Stomach smooth muscle (tissue), 2 donors: ENCODE measurements at regions not wholly inside any gene's neighbourhood (a gene's known extent, or its start where the extent isn't known, plus 50 kb on each side); places are given as distances from the start of the nearest gene placed in this dataset.

Experiments
- H3K27ac ChIP-seq: one replicate; pipeline ENCODE4 v1.7.0; 2013; ENCODE audit warnings: mild to moderate bottlenecking, low read length, inconsistent platforms
- H3K27me3 ChIP-seq, 2 donors: one replicate each; pipeline ENCODE4 v1.7.0; 2013; ENCODE audit warnings: low read length in 2 of 2; ENCODE audit not compliant: insufficient read depth in 2 of 2, control insufficient read depth in 1 of 2
- H3K36me3 ChIP-seq, 2 donors: one replicate each; pipeline ENCODE4 v1.7.0; 2013; ENCODE audit warnings: low read length in 2 of 2; ENCODE audit not compliant: control insufficient read depth in 2 of 2, insufficient read depth in 2 of 2
- H3K4me1 ChIP-seq: one replicate; pipeline ENCODE4 v1.7.0; 2013; ENCODE audit warnings: low read length; ENCODE audit not compliant: control insufficient read depth, insufficient read depth
- H3K4me3 ChIP-seq, 2 donors: one replicate each; pipeline ENCODE4 v1.7.0; 2013; ENCODE audit warnings: low read length in 2 of 2
- H3K9ac ChIP-seq, 2 donors: one replicate each; pipeline ENCODE4 v1.7.0; 2013; ENCODE audit warnings: low read length in 2 of 2, mild to moderate bottlenecking in 1 of 2
- H3K9me3 ChIP-seq, 2 donors: one replicate each; pipeline ENCODE4 v1.7.0; 2013; ENCODE audit warnings: low read length in 2 of 2; ENCODE audit not compliant: control insufficient read depth in 2 of 2
- donor health status: healthy.
- donor health status: Pancreatic carcinoma.

- Histone ChIP-seq H3K27me3 (no peaks in the 10 kb centered on the region), H3K36me3 (no peaks in the 10 kb centered on the region), H3K9me3 (no peaks in the 10 kb centered on the region), H3K4me3 (no peak overlapping the region), H3K4me1 (no peaks in the 10 kb centered on the region), H3K27ac (no peak overlapping the region), H3K9ac (no peak overlapping the region)
These were observed 354.1 kb upstream of the SOX14 start for GRCh38 chr3:137410028-137410427.

GRCh38 chr3:137420198-137420995 lies 343.7 kb upstream of the SOX14 start:
- Histone ChIP-seq H3K4me1 (no peaks in the 10 kb centered on the region), H3K27me3 (no peaks in the 10 kb centered on the region), H3K9me3 (peaks cover 4 to 7% of the 10 kb centered on the region in 2 donors), H3K9ac (no peak overlapping the region), H3K36me3 (no peaks in the 10 kb centered on the region), H3K4me3 (no peak overlapping the region), H3K27ac (no peak overlapping the region)

- H3K9me3 ChIP-seq = no peaks in the 10 kb centered on the region
- H3K4me3 ChIP-seq = no peak overlapping the region
- no peak overlapping the region for H3K27ac ChIP-seq
- no peak overlapping the region for H3K9ac ChIP-seq
- H3K27me3 ChIP-seq = no peaks in the 10 kb centered on the region
- H3K4me1 ChIP-seq = no peaks in the 10 kb centered on the region
- H3K36me3 ChIP-seq = no peaks in the 10 kb centered on the region
These were observed 325.6 kb upstream of the SOX14 start for GRCh38 chr3:137438561-137438960.

GRCh38 chr3:137460944-137461343 lies 303.2 kb upstream of the SOX14 start:
- H3K27me3 ChIP-seq = no peaks in the 10 kb centered on the region
- H3K27ac ChIP-seq = no peak overlapping the region
- H3K9me3 ChIP-seq = peaks cover 0 to 3% of the 10 kb centered on the region in 2 donors
- H3K4me3 ChIP-seq = no peak overlapping the region
- no peaks in the 10 kb centered on the region for H3K36me3 ChIP-seq
- H3K9ac ChIP-seq = no peak overlapping the region
- no peaks in the 10 kb centered on the region for H3K4me1 ChIP-seq

GRCh38 chr3:137463131-137463530 lies 301.0 kb upstream of the SOX14 start:
- Histone ChIP-seq H3K4me1 (no peaks in the 10 kb centered on the region), H3K36me3 (no peaks in the 10 kb centered on the region), H3K9me3 (peaks cover 0 to 3% of the 10 kb centered on the region in 2 donors), H3K27ac (no peak overlapping the region), H3K9ac (no peak overlapping the region), H3K27me3 (no peaks in the 10 kb centered on the region), H3K4me3 (no peak overlapping the region)

GRCh38 chr3:137464341-137464740 lies 299.8 kb upstream of the SOX14 start:
- H3K36me3 ChIP-seq = no peaks in the 10 kb centered on the region
- no peak overlapping the region for H3K27ac ChIP-seq
- no peak overlapping the region for H3K9ac ChIP-seq
- no peaks in the 10 kb centered on the region for H3K4me1 ChIP-seq
- H3K4me3 ChIP-seq = no peak overlapping the region
- peaks cover 0 to 3% of the 10 kb centered on the region in 2 donors for H3K9me3 ChIP-seq
- H3K27me3 ChIP-seq = no peaks in the 10 kb centered on the region

GRCh38 chr3:137468446-137468845 lies 295.7 kb upstream of the SOX14 start:
- no peaks in the 10 kb centered on the region for H3K36me3 ChIP-seq

GRCh38 chr3:137469263-137469662 lies 294.9 kb upstream of the SOX14 start:
- Histone ChIP-seq H3K27me3 (no peaks in the 10 kb centered on the region), H3K4me1 (no peaks in the 10 kb centered on the region), H3K27ac (no peak overlapping the region), H3K4me3 (no peak overlapping the region), H3K9ac (no peak overlapping the region), H3K9me3 (no peaks in the 10 kb centered on the region), H3K36me3 (no peaks in the 10 kb centered on the region)

More at GRCh38 chr3:137468446-137468845, 295.7 kb upstream of the SOX14 start:
- H3K27me3 ChIP-seq = no peaks in the 10 kb centered on the region
- no peak overlapping the region for H3K4me3 ChIP-seq
- no peak overlapping the region for H3K27ac ChIP-seq
- H3K9me3 ChIP-seq = no peaks in the 10 kb centered on the region
- H3K4me1 ChIP-seq = no peaks in the 10 kb centered on the region
- H3K9ac ChIP-seq = no peak overlapping the region

- H3K9me3 ChIP-seq = no peaks in the 10 kb centered on the region
- no peak overlapping the region for H3K9ac ChIP-seq
- H3K27ac ChIP-seq = no peak overlapping the region
- no peaks in the 10 kb centered on the region for H3K27me3 ChIP-seq
- no peak overlapping the region for H3K4me3 ChIP-seq
- no peaks in the 10 kb centered on the region for H3K36me3 ChIP-seq
- H3K4me1 ChIP-seq = no peaks in the 10 kb centered on the region
These were observed 293.0 kb upstream of the SOX14 start for GRCh38 chr3:137471130-137471529.

GRCh38 chr3:137471558-137472204 lies 292.4 kb upstream of the SOX14 start:
- H3K36me3 ChIP-seq = no peaks in the 10 kb centered on the region
- no peak overlapping the region for H3K4me3 ChIP-seq
- H3K9ac ChIP-seq = no peak overlapping the region
- H3K27me3 ChIP-seq = no peaks in the 10 kb centered on the region
- H3K27ac ChIP-seq = no peak overlapping the region
- H3K9me3 ChIP-seq = no peaks in the 10 kb centered on the region
- no peaks in the 10 kb centered on the region for H3K4me1 ChIP-seq

GRCh38 chr3:137477614-137478013 lies 286.5 kb upstream of the SOX14 start:
- Histone ChIP-seq H3K9me3 (no peaks in the 10 kb centered on the region), H3K4me3 (no peak overlapping the region), H3K4me1 (no peaks in the 10 kb centered on the region), H3K36me3 (no peaks in the 10 kb centered on the region), H3K9ac (no peak overlapping the region), H3K27me3 (no peaks in the 10 kb centered on the region), H3K27ac (no peak overlapping the region)
